ENCODE measurements at regions not wholly inside any gene's neighbourhood (a gene's known extent, or its start where the extent isn't known, plus 50 kb on each side); places are given as distances from the start of the nearest gene placed in this dataset.

- H4K20me1 ChIP-seq (ENCODE audit: control insufficient read depth, insufficient read depth) = no peaks in the 10 kb centered on the region
- H3K4me3 ChIP-seq = no peak overlapping the region
- H2AFZ ChIP-seq (ENCODE audit: control insufficient read depth, low read depth, low read length) = no peak overlapping the region
- peaks cover 0 to 4% of the 10 kb centered on the region in 2 experiments; a peak in 2 of 4 replicates for H3K27me3 ChIP-seq (replicated peaks in 1 of 2; ENCODE audit: control insufficient read depth in 2 of 2, insufficient read depth in 2 of 2, low read length in 1 of 2)
- ChIA-PET POLR2A (no interaction called here), SMC1A (ENCODE audit: uncharacterized antibody, unreplicated experiment) (no interaction called here), CTCF (no interaction called here), RAD21 (ENCODE audit: unreplicated experiment) (no interaction called here)
- DNase-seq (ENCODE audit: low read depth, low spot score) (no peak), ATAC-seq (no peak; the same call in 2 of the 3 replicates), FAIRE-seq (no peak)
- H3K36me3 ChIP-seq (ENCODE audit: control insufficient read depth in 2 of 2, insufficient read depth in 2 of 2, low read length in 1 of 2) = no peaks in the 10 kb centered on the region
- in situ Hi-C loops (cut with MboI) (no loop called here), intact Hi-C loops (cut with micrococcal nuclease; ENCODE audit: unreplicated experiment) (no loop called here)
- H3K79me2 ChIP-seq (ENCODE audit: control insufficient read depth, insufficient read depth, low read length) = no peaks in the 10 kb centered on the region
- WGBS (ENCODE audit: insufficient coverage, insufficient replicate concordance, low lambda C conversion rate, missing lambda C conversion rate) = 56% methylated on average over 2 of the region's 2 CpGs
- H3K9ac ChIP-seq (ENCODE audit: control insufficient read depth, insufficient read depth, low read length) = no peak overlapping the region
- no TSS peak for BruUV-seq (replicated peaks)
- no peak overlapping the region for H3K27ac ChIP-seq (ENCODE audit: control insufficient read depth, insufficient read depth)
- TF ChIP-seq CEBPZ (IDR thresholded peaks at IDR 0.05; ENCODE audit: low read depth, low read length) (no peak), TCF12 (IDR thresholded peaks at IDR 0.05; ENCODE audit: low read depth, low read length) (no peak), EGR1 (IDR thresholded peaks at IDR 0.05; ENCODE audit: borderline replicate concordance in 1 of 2, low read depth in 2 of 2, low read length in 2 of 2) (no peak), NR2F1 (conservative IDR thresholded peaks at IDR 0.05) (no peak), CHD1 (IDR thresholded peaks at IDR 0.05; ENCODE audit: low read depth, low read length) (no peak), PKNOX1 (IDR thresholded peaks at IDR 0.05) (no peak)
- peaks cover 14% of the 10 kb centered on the region for H3K4me1 ChIP-seq (ENCODE audit: control insufficient read depth, insufficient read depth, low read length)
- no peaks in the 10 kb centered on the region for H3K9me3 ChIP-seq (replicated peaks; ENCODE audit: control insufficient read depth, insufficient read depth, low read length)
- no peak overlapping the region for H3K4me2 ChIP-seq (ENCODE audit: control insufficient read depth, insufficient read depth)
These were observed 79.0 kb upstream of the NKD1 start for GRCh38 chr16:50469121-50469743.
